ENCODE measurements at regions not wholly inside any gene's neighbourhood (a gene's known extent, or its start where the extent isn't known, plus 50 kb on each side); places are given as distances from the start of the nearest gene placed in this dataset.

GRCh38 chr2:146262606-146263005 is 1582.2 kb upstream of the ACVR2A start:
- Mint-ChIP-seq H3K27me3 (no peaks in the 10 kb centered on the region), H3K36me3 (ENCODE audit: low read depth) (no peaks in the 10 kb centered on the region), H3K9me3 (peaks cover 2% of the 10 kb centered on the region), H3K4me1 (ENCODE audit: low read depth) (no peaks in the 10 kb centered on the region), H3K4me3 (no peak overlapping the region), H3K27ac (no peak overlapping the region)
- H3K36me3 ChIP-seq (ENCODE audit: insufficient read depth, low read length), result no peaks in the 10 kb centered on the region
- no peak overlapping the region for H3K27ac ChIP-seq (ENCODE audit: low read depth in 1 of 2, low read length in 2 of 2)
- intact Hi-C loops (cut with DNase I, micrococcal nuclease), result no loop called here
- no peaks in the 10 kb centered on the region for H3K27me3 ChIP-seq (ENCODE audit: control insufficient read depth in 1 of 2, insufficient read depth in 2 of 2, low read length in 2 of 2)
- H3K4me3 ChIP-seq (ENCODE audit: low read length), result no peak overlapping the region
- POLR2A ChIA-PET, result no interaction called here
- ATAC-seq (ENCODE audit: poor library complexity), result no peak
- no peak for DNase-seq
- CTCF ChIA-PET, result no interaction called here
- H3K9me3 ChIP-seq (ENCODE audit: control insufficient read depth in 1 of 2, insufficient read depth in 1 of 2, low read length in 2 of 2), result peaks cover 0 to 3% of the 10 kb centered on the region in 2 experiments
- no peak for TF ChIP-seq CTCF (IDR thresholded peaks at IDR 0.05)
- H3K4me1 ChIP-seq (ENCODE audit: insufficient read depth, low read length), result no peaks in the 10 kb centered on the region

GRCh38 chr2:146260551-146260950 is 1584.3 kb upstream of the ACVR2A start:
- no peaks in the 10 kb centered on the region for H3K27me3 Mint-ChIP-seq
- no peak for ATAC-seq (ENCODE audit: poor library complexity)
- no peaks in the 10 kb centered on the region for H3K36me3 ChIP-seq (ENCODE audit: insufficient read depth, low read length)
- no peaks in the 10 kb centered on the region for H3K4me1 ChIP-seq (ENCODE audit: insufficient read depth, low read length)
- H3K27ac Mint-ChIP-seq, result no peak overlapping the region
- H3K4me3 ChIP-seq (ENCODE audit: low read length), result no peak overlapping the region
- TF ChIP-seq CTCF (IDR thresholded peaks at IDR 0.05), result no peak
- intact Hi-C loops (cut with DNase I, micrococcal nuclease), result no loop called here
- peaks cover 4% of the 10 kb centered on the region for H3K9me3 Mint-ChIP-seq
- ChIA-PET CTCF (no interaction called here), POLR2A (no interaction called here)
- no peak overlapping the region for H3K27ac ChIP-seq (ENCODE audit: low read depth in 1 of 2, low read length in 2 of 2)
- peaks cover 0 to 7% of the 10 kb centered on the region in 2 experiments for H3K9me3 ChIP-seq (ENCODE audit: control insufficient read depth in 1 of 2, insufficient read depth in 1 of 2, low read length in 2 of 2)
- DNase-seq, result no peak
- H3K27me3 ChIP-seq (ENCODE audit: control insufficient read depth in 1 of 2, insufficient read depth in 2 of 2, low read length in 2 of 2), result no peaks in the 10 kb centered on the region
- H3K36me3 Mint-ChIP-seq (ENCODE audit: low read depth), result no peaks in the 10 kb centered on the region
- no peaks in the 10 kb centered on the region for H3K4me1 Mint-ChIP-seq (ENCODE audit: low read depth)
- H3K4me3 Mint-ChIP-seq, result no peak overlapping the region

GRCh38 chr2:146259816-146260215 is 1585.0 kb upstream of the ACVR2A start:
- Mint-ChIP-seq H3K27me3 (no peaks in the 10 kb centered on the region), H3K27ac (no peak overlapping the region), H3K4me1 (ENCODE audit: low read depth) (no peaks in the 10 kb centered on the region), H3K4me3 (no peak overlapping the region), H3K9me3 (peaks cover 4% of the 10 kb centered on the region), H3K36me3 (ENCODE audit: low read depth) (no peaks in the 10 kb centered on the region)
- DNase-seq, result no peak
- no peak for TF ChIP-seq CTCF (IDR thresholded peaks at IDR 0.05)
- H3K4me3 ChIP-seq (ENCODE audit: low read length), result no peak overlapping the region
- H3K27me3 ChIP-seq (ENCODE audit: control insufficient read depth in 1 of 2, insufficient read depth in 2 of 2, low read length in 2 of 2), result no peaks in the 10 kb centered on the region
- peaks cover 0 to 7% of the 10 kb centered on the region in 2 experiments for H3K9me3 ChIP-seq (ENCODE audit: control insufficient read depth in 1 of 2, insufficient read depth in 1 of 2, low read length in 2 of 2)
- H3K4me1 ChIP-seq (ENCODE audit: insufficient read depth, low read length), result no peaks in the 10 kb centered on the region
- POLR2A ChIA-PET, result no interaction called here
- CTCF ChIA-PET, result no interaction called here
- H3K36me3 ChIP-seq (ENCODE audit: insufficient read depth, low read length), result no peaks in the 10 kb centered on the region
- ATAC-seq (ENCODE audit: poor library complexity), result no peak
- no peak overlapping the region for H3K27ac ChIP-seq (ENCODE audit: low read depth in 1 of 2, low read length in 2 of 2)
- intact Hi-C loops (cut with DNase I, micrococcal nuclease), result no loop called here
